Smooth muscle cell (in vitro differentiated cells): ENCODE measurements at regions not wholly inside any gene's neighbourhood (a gene's known extent, or its start where the extent isn't known, plus 50 kb on each side); places are given as distances from the start of the nearest gene placed in this dataset.

Experiments used
- DNase-seq: peaks from one replicate; lab custom pipeline; 2025; ENCODE audit not compliant: unreplicated experiment; lab: John Stamatoyannopoulos, UW
- H2AFZ ChIP-seq: fragments of 200-600 bp; sonication (generic); 2 replicates; pipeline ENCODE4 v1.6.0; 2016; ENCODE audit warnings: antibody characterized with exemption, low read depth, mild to moderate bottlenecking
- H3F3A ChIP-seq: fragments of 200-600 bp; sonication (generic); 2 replicates; pipeline ENCODE4 v1.6.0; 2017; ENCODE audit warnings: antibody characterized with exemption, low read depth
- H3K27ac ChIP-seq: fragments of 200-600 bp; sonication (generic); 2 replicates; pipeline ENCODE4 v1.5.1; 2016; ENCODE audit warnings: low read depth, mild to moderate bottlenecking
- H3K27me3 ChIP-seq: fragments of 200-600 bp; sonication (generic); 2 replicates; pipeline ENCODE4 v1.6.1; 2016; ENCODE audit warnings: low read depth, mild to moderate bottlenecking
- H3K36me3 ChIP-seq: fragments of 200-600 bp; sonication (generic); 2 replicates; pipeline ENCODE4 v1.5.1; 2016; ENCODE audit warnings: low read depth
- H3K4me1 ChIP-seq: fragments of 200-600 bp; sonication (generic); 2 replicates; pipeline ENCODE4 v1.5.1; 2016; ENCODE audit warnings: low read depth
- H3K4me2 ChIP-seq: fragments of 200-600 bp; sonication (generic); 2 replicates; pipeline ENCODE4 v1.6.0; 2016; ENCODE audit warnings: mild to moderate bottlenecking
- H3K4me3 ChIP-seq: fragments of 200-600 bp; sonication (generic); 2 replicates; pipeline ENCODE4 v1.5.1; 2016; ENCODE audit warnings: mild to moderate bottlenecking
- H3K79me2 ChIP-seq: fragments of 200-600 bp; sonication (generic); 2 replicates; pipeline ENCODE4 v1.6.0; 2016; ENCODE audit warnings: low read depth, mild to moderate bottlenecking
- H3K9ac ChIP-seq: fragments of 200-600 bp; sonication (generic); 2 replicates; pipeline ENCODE4 v1.6.0; 2016; ENCODE audit warnings: low read depth
- H3K9me3 ChIP-seq: fragments of 200-600 bp; sonication (generic); replicated peaks from 2 replicates; pipeline ENCODE4 v1.5.1; 2016; ENCODE audit warnings: low read depth
- H4K20me1 ChIP-seq: fragments of 200-600 bp; sonication (generic); 2 replicates; pipeline ENCODE4 v1.6.0; 2016; ENCODE audit warnings: low read depth
- WGBS: methylation state at CpG from one replicate; pipeline ENCODE4 v1.1.7; 2016; ENCODE audit warnings: low lambda C conversion rate; 5-methylcytosine and 5-hydroxymethylcytosine counted together
- TF ChIP-seq, protein P1 (sequence below): fragments of 200-600 bp; sonication (generic); IDR thresholded peaks from 2 replicates; pipeline ENCODE4 v1.5.1; 2017; ENCODE audit warnings: borderline replicate concordance, mild to moderate bottlenecking, antibody characterized with exemption; ENCODE audit not compliant: insufficient read depth, poor library complexity, severe bottlenecking

DNA sequence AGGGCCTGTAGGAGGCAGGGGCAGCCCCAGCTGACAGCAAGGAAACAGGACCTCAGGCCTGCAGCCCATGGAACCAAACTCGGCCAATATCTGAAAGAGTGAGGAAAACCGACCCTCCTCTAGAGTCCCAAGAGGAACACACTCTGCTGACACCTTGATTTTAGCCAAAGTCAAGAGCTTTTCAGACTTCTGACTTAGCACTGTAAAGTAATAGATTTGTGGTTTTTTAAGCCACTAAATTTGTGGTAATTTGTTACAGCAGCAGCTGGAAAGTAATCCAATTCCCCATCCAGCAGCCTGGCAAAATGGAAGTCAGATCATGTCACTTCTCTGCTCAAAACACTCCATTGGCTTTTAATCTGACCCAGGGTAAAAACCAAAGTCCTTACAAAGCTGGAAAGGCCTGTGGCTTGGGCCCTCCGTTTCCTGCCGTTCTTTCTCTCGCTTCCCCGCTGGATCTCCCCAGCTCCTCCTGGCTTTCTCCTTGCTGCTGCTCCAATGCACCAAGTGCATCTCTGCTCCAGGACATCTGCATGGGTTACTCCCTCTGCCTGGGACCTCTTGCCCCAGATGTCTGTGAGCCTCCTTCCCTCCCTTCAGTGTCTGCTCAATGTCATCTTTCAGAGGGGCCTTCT is 79.0 kb downstream of the C5orf15 start:
- H3K27me3 ChIP-seq = no peaks in the 10 kb centered on the region
- H3K4me2 ChIP-seq = no peak overlapping the region
- no peak overlapping the region for H3K4me3 ChIP-seq
- no peak overlapping the region for H3K9ac ChIP-seq
- TF ChIP-seq, protein P1, sequence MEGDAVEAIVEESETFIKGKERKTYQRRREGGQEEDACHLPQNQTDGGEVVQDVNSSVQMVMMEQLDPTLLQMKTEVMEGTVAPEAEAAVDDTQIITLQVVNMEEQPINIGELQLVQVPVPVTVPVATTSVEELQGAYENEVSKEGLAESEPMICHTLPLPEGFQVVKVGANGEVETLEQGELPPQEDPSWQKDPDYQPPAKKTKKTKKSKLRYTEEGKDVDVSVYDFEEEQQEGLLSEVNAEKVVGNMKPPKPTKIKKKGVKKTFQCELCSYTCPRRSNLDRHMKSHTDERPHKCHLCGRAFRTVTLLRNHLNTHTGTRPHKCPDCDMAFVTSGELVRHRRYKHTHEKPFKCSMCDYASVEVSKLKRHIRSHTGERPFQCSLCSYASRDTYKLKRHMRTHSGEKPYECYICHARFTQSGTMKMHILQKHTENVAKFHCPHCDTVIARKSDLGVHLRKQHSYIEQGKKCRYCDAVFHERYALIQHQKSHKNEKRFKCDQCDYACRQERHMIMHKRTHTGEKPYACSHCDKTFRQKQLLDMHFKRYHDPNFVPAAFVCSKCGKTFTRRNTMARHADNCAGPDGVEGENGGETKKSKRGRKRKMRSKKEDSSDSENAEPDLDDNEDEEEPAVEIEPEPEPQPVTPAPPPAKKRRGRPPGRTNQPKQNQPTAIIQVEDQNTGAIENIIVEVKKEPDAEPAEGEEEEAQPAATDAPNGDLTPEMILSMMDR = no peak
- H2AFZ ChIP-seq = no peak overlapping the region
- H3K4me1 ChIP-seq = no peaks in the 10 kb centered on the region
- 95% methylated on average over 6 of the region's 6 CpGs for WGBS
- H3K9me3 ChIP-seq = no peaks in the 10 kb centered on the region
- no peaks in the 10 kb centered on the region for H3K79me2 ChIP-seq
- DNase-seq = no peak
- no peaks in the 10 kb centered on the region for H3K36me3 ChIP-seq
- H3F3A ChIP-seq = no peaks in the 10 kb centered on the region
- no peak overlapping the region for H3K27ac ChIP-seq
- H4K20me1 ChIP-seq = no peaks in the 10 kb centered on the region

DNA sequence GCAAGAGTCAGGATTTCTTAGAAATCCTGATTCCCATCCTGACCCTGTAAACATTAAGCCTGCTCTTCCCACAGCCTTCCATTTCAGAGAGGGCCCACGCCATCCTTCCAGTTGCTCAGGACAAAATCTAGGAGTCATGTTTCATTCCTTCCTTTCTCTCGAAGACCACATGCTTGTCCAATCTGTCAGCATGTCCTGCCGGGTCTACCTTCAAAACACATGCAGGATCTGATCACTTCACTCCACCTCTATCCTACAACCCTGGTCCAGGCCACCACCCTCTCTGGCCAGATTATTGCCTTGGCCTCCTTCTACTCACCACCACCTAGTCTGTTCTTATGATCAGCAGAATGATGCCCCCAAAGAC is 79.8 kb downstream of the C5orf15 start:
- 98% methylated on average over 3 of the region's 3 CpGs for WGBS
- H3K9me3 ChIP-seq = no peaks in the 10 kb centered on the region
- H3K36me3 ChIP-seq = no peaks in the 10 kb centered on the region
- no peaks in the 10 kb centered on the region for H3K79me2 ChIP-seq
- no peaks in the 10 kb centered on the region for H3K4me1 ChIP-seq
- H3K27ac ChIP-seq = no peak overlapping the region
- no peak overlapping the region for H3K4me2 ChIP-seq
- no peaks in the 10 kb centered on the region for H3F3A ChIP-seq
- H4K20me1 ChIP-seq = no peaks in the 10 kb centered on the region
- no peaks in the 10 kb centered on the region for H3K27me3 ChIP-seq
- TF ChIP-seq, protein P1 = no peak
- no peak overlapping the region for H3K4me3 ChIP-seq
- no peak for DNase-seq
- no peak overlapping the region for H2AFZ ChIP-seq
- H3K9ac ChIP-seq = no peak overlapping the region

DNA sequence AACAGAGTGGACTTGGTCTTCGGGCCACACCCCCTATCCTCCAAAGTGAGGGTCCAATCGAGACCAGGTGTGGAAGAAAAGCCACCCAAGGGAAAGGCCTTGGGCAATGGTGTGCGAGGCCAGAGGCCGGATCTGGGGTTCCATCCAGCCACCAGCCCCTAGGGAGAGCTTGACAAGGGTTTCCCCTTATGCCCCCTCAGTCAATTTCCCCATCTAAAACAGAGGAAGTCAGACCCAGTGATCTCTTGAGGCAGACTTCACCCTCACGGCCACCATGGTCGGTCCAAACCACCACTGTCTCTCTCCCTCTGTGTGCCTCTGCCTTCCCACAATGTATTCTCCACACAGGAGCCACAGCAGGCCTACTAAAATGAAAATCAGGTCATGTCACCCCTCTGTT is 82.9 kb downstream of the C5orf15 start:
- WGBS = 91% methylated on average over 6 of the region's 6 CpGs
- H3K36me3 ChIP-seq = no peaks in the 10 kb centered on the region
- H3K27me3 ChIP-seq = peaks cover 3% of the 10 kb centered on the region
- H3K4me3 ChIP-seq = no peak overlapping the region
- no peak overlapping the region for H3K9ac ChIP-seq
- no peaks in the 10 kb centered on the region for H3K9me3 ChIP-seq
- no peaks in the 10 kb centered on the region for H3K79me2 ChIP-seq
- TF ChIP-seq, protein P1 = no peak
- no peaks in the 10 kb centered on the region for H3F3A ChIP-seq
- no peak overlapping the region for H3K27ac ChIP-seq
- no peak overlapping the region for H2AFZ ChIP-seq
- no peaks in the 10 kb centered on the region for H4K20me1 ChIP-seq
- H3K4me1 ChIP-seq = no peaks in the 10 kb centered on the region
- DNase-seq = no peak
- no peak overlapping the region for H3K4me2 ChIP-seq

DNA sequence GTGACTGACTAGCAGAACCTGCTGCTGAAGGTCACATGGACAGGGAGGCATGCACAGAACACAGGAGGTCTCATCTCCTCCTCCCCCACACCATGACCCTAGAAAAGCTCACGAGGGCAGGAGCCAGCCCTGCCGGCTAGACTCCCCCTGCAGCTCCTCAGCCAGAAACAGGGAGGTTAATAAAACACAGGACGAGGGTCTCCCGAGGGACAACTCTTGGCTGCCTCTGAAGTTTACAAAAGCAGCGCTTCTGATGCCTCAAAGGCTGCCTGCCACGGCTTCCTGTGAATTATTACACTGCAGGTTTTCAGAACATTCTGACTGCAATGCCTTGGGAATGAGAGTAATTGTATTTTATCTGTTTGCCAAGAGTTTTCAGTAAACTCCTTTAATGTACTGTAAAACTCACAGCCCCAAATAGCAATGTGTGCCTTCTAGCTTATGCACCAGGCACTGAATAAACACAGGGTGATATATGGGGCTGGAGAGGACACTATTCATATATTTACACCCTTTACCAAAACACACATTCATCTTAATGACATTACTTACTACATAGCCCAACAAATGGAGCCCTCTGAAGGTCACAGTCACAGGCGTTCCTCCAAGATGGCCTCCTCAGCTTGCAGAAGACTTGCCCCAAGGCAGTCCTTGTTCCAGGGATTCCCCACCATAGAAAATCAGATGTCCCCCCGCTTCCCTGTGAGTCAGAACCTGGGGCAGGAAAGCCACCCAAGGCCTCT is 83.7 kb downstream of the C5orf15 start:
- Histone ChIP-seq H3K9ac (no peak overlapping the region), H3K79me2 (no peaks in the 10 kb centered on the region), H4K20me1 (no peaks in the 10 kb centered on the region), H3K4me1 (no peaks in the 10 kb centered on the region), H3K36me3 (no peaks in the 10 kb centered on the region), H2AFZ (no peak overlapping the region), H3K27ac (no peak overlapping the region), H3K27me3 (peaks cover 3% of the 10 kb centered on the region), H3K9me3 (no peaks in the 10 kb centered on the region), H3K4me3 (no peak overlapping the region), H3F3A (no peaks in the 10 kb centered on the region), H3K4me2 (no peak overlapping the region)
- TF ChIP-seq, protein P1 = no peak
- WGBS = 78% methylated on average over 8 of the region's 8 CpGs
- no peak for DNase-seq
